ENCODE measurements at regions not wholly inside any gene's neighbourhood (a gene's known extent, or its start where the extent isn't known, plus 50 kb on each side); places are given as distances from the start of the nearest gene placed in this dataset.
"Not testable (repeated sequence)": the region's sequence is repeated elsewhere in the genome, so short reads cannot be mapped to it uniquely, and the experiment has no call there.

GRCh38 chr3:162987085-162987794 lies 1490.6 kb downstream of the OTOL1 start:
- not testable (repeated sequence) for H3K27ac ChIP-seq (ENCODE audit: low read depth in 1 of 2, low read length in 1 of 2); H3K4me3 ChIP-seq (ENCODE audit: low read length in 2 of 2); H3K27me3 ChIP-seq (ENCODE audit: control insufficient read depth in 2 of 2, insufficient read depth in 1 of 2, low read length in 1 of 2); H3K4me1 ChIP-seq (ENCODE audit: control insufficient read depth in 2 of 2, insufficient read depth in 2 of 2, low read length in 2 of 2); H3K36me3 ChIP-seq (ENCODE audit: control insufficient read depth in 2 of 2, insufficient read depth in 2 of 2, low read length in 1 of 2); DNase-seq (ENCODE audit: low read depth in 6 of 9, low spot score in 9 of 9)
- H3K9me3 ChIP-seq (ENCODE audit: control insufficient read depth in 2 of 2, insufficient read depth in 1 of 2, low read length in 1 of 2): peaks cover 0 to 13% of the 10 kb centered on the region in 2 donors
- 93% methylated on average over 33 of the region's 33 CpGs for WGBS

DNA sequence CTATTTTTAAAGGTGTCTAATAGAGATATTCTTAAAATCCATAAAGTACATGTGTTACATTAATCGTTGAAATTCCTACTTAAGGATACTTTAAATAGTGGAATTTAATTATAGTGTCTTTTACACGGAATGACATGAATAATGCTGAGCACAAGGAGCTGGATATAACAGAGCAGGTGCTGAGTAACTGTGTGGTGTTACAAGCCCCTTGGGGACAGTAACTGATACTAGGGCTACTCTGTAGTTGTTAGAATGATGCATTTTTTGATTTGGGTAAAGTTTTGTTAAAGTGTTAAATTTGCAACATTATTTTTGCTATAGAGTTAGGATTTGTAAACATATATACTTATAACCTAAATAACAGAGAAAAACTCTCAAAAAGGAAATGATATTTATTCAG lies 1496.1 kb downstream of the OTOL1 start:
- Histone ChIP-seq H3K27ac (ENCODE audit: low read depth in 1 of 2, low read length in 1 of 2) (no peak overlapping the region), H3K4me3 (ENCODE audit: low read length in 2 of 2) (no peak overlapping the region), H3K36me3 (ENCODE audit: control insufficient read depth in 2 of 2, insufficient read depth in 2 of 2, low read length in 1 of 2) (no peaks in the 10 kb centered on the region), H3K9me3 (ENCODE audit: control insufficient read depth in 2 of 2, insufficient read depth in 1 of 2, low read length in 1 of 2) (peaks cover 0 to 5% of the 10 kb centered on the region in 2 donors), H3K27me3 (ENCODE audit: control insufficient read depth in 2 of 2, insufficient read depth in 1 of 2, low read length in 1 of 2) (no peaks in the 10 kb centered on the region), H3K4me1 (ENCODE audit: control insufficient read depth in 2 of 2, insufficient read depth in 2 of 2, low read length in 2 of 2) (no peaks in the 10 kb centered on the region)
- WGBS: 92% methylated on average over 2 of the region's 2 CpGs
- DNase-seq (ENCODE audit: low read depth in 6 of 9, low spot score in 9 of 9): no peak

- Histone ChIP-seq H3K36me3 (ENCODE audit: control insufficient read depth in 2 of 2, insufficient read depth in 2 of 2, low read length in 1 of 2) (no peaks in the 10 kb centered on the region), H3K27ac (ENCODE audit: low read depth in 1 of 2, low read length in 1 of 2) (no peak overlapping the region), H3K4me3 (ENCODE audit: low read length in 2 of 2) (no peak overlapping the region), H3K4me1 (ENCODE audit: control insufficient read depth in 2 of 2, insufficient read depth in 2 of 2, low read length in 2 of 2) (no peaks in the 10 kb centered on the region), H3K27me3 (ENCODE audit: control insufficient read depth in 2 of 2, insufficient read depth in 1 of 2, low read length in 1 of 2) (no peaks in the 10 kb centered on the region), H3K9me3 (ENCODE audit: control insufficient read depth in 2 of 2, insufficient read depth in 1 of 2, low read length in 1 of 2) (peaks cover 0 to 3% of the 10 kb centered on the region in 2 donors)
- WGBS: 47% methylated on average over 1 of the region's 1 CpG
- DNase-seq (ENCODE audit: low read depth in 6 of 9, low spot score in 9 of 9): no peak
Observed at GRCh38 chr3:162994165-162994564, 1497.6 kb downstream of the OTOL1 start.

DNA sequence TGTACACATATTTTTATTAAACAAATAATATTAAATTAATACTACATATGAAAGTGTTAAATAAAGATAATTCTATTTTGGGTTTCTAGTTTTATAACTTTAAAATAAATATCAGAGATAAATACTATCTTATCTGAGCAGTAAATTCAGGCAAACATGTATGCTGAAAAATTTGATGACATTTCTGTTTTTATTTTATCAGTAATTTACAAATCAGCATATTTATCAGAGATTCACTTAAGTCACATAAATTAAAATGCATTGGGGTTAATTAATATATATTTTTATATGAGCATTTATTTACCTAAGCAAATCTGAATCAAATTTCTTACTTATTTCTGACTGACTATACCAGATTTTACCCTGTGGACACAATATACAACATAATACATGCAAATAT lies 1499.8 kb downstream of the OTOL1 start:
- Histone ChIP-seq H3K27me3 (ENCODE audit: control insufficient read depth in 2 of 2, insufficient read depth in 1 of 2, low read length in 1 of 2) (no peaks in the 10 kb centered on the region), H3K9me3 (ENCODE audit: control insufficient read depth in 2 of 2, insufficient read depth in 1 of 2, low read length in 1 of 2) (no peaks in the 10 kb centered on the region), H3K4me1 (ENCODE audit: control insufficient read depth in 2 of 2, insufficient read depth in 2 of 2, low read length in 2 of 2) (no peaks in the 10 kb centered on the region), H3K27ac (ENCODE audit: low read depth in 1 of 2, low read length in 1 of 2) (no peak overlapping the region), H3K4me3 (ENCODE audit: low read length in 2 of 2) (no peak overlapping the region), H3K36me3 (ENCODE audit: control insufficient read depth in 2 of 2, insufficient read depth in 2 of 2, low read length in 1 of 2) (no peaks in the 10 kb centered on the region)
- DNase-seq (ENCODE audit: low read depth in 6 of 9, low spot score in 9 of 9): no peak

GRCh38 chr3:162998205-162998604 lies 1501.6 kb downstream of the OTOL1 start:
- no peak for DNase-seq (ENCODE audit: low read depth in 6 of 9, low spot score in 9 of 9)
- no peaks in the 10 kb centered on the region for H3K9me3 ChIP-seq (ENCODE audit: control insufficient read depth in 2 of 2, insufficient read depth in 1 of 2, low read length in 1 of 2)
- H3K27me3 ChIP-seq (ENCODE audit: control insufficient read depth in 2 of 2, insufficient read depth in 1 of 2, low read length in 1 of 2): no peaks in the 10 kb centered on the region
- H3K4me3 ChIP-seq (ENCODE audit: low read length in 2 of 2): no peak overlapping the region
- H3K36me3 ChIP-seq (ENCODE audit: control insufficient read depth in 2 of 2, insufficient read depth in 2 of 2, low read length in 1 of 2): no peaks in the 10 kb centered on the region
- H3K27ac ChIP-seq (ENCODE audit: low read depth in 1 of 2, low read length in 1 of 2): no peak overlapping the region
- no peaks in the 10 kb centered on the region for H3K4me1 ChIP-seq (ENCODE audit: control insufficient read depth in 2 of 2, insufficient read depth in 2 of 2, low read length in 2 of 2)

- no peaks in the 10 kb centered on the region for H3K9me3 ChIP-seq (ENCODE audit: control insufficient read depth in 2 of 2, insufficient read depth in 1 of 2, low read length in 1 of 2)
- H3K4me3 ChIP-seq (ENCODE audit: low read length in 2 of 2): no peak overlapping the region
- H3K36me3 ChIP-seq (ENCODE audit: control insufficient read depth in 2 of 2, insufficient read depth in 2 of 2, low read length in 1 of 2): no peaks in the 10 kb centered on the region
- 95% methylated on average over 2 of the region's 2 CpGs for WGBS
- no peak overlapping the region for H3K27ac ChIP-seq (ENCODE audit: low read depth in 1 of 2, low read length in 1 of 2)
- H3K27me3 ChIP-seq (ENCODE audit: control insufficient read depth in 2 of 2, insufficient read depth in 1 of 2, low read length in 1 of 2): no peaks in the 10 kb centered on the region
- H3K4me1 ChIP-seq (ENCODE audit: control insufficient read depth in 2 of 2, insufficient read depth in 2 of 2, low read length in 2 of 2): no peaks in the 10 kb centered on the region
- no peak for DNase-seq (ENCODE audit: low read depth in 6 of 9, low spot score in 9 of 9)
Observed at GRCh38 chr3:163011596-163011995, 1515.0 kb downstream of the OTOL1 start.

- 78% methylated on average over 1 of the region's 1 CpG for WGBS
Observed at GRCh38 chr3:163016251-163016650, 1519.6 kb downstream of the OTOL1 start.

DNA sequence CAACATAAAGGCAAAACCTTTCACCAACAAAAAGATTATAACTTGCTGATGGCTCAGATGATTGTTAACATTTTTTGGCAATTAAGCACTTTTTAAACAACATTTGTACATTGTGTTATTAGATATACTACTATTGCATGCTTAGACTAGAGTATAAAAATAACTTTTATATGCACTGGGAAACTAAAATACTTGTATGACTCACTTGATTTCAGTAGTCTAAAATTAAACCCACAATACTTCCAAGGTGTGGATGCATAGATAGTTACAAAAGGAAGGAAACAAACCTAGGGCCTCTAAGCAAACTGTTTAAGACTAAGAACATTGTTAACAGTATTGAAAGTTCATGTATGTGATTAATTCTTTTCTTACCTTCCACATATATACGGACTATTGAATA lies 1521.5 kb downstream of the OTOL1 start:
- DNase-seq (ENCODE audit: low read depth in 6 of 9, low spot score in 9 of 9): no peak
- H3K27ac ChIP-seq (ENCODE audit: low read depth in 1 of 2, low read length in 1 of 2): no peak overlapping the region
- H3K4me1 ChIP-seq (ENCODE audit: control insufficient read depth in 2 of 2, insufficient read depth in 2 of 2, low read length in 2 of 2): no peaks in the 10 kb centered on the region
- H3K4me3 ChIP-seq (ENCODE audit: low read length in 2 of 2): no peak overlapping the region
- H3K9me3 ChIP-seq (ENCODE audit: control insufficient read depth in 2 of 2, insufficient read depth in 1 of 2, low read length in 1 of 2): peaks cover 0 to 6% of the 10 kb centered on the region in 2 donors
- H3K36me3 ChIP-seq (ENCODE audit: control insufficient read depth in 2 of 2, insufficient read depth in 2 of 2, low read length in 1 of 2): no peaks in the 10 kb centered on the region
- H3K27me3 ChIP-seq (ENCODE audit: control insufficient read depth in 2 of 2, insufficient read depth in 1 of 2, low read length in 1 of 2): no peaks in the 10 kb centered on the region
- 96% methylated on average over 1 of the region's 1 CpG for WGBS

More at GRCh38 chr3:163016251-163016650, 1519.6 kb downstream of the OTOL1 start:
- no peak overlapping the region for H3K27ac ChIP-seq (ENCODE audit: low read depth in 1 of 2, low read length in 1 of 2)
- no peak overlapping the region for H3K4me3 ChIP-seq (ENCODE audit: low read length in 2 of 2)
- no peak for DNase-seq (ENCODE audit: low read depth in 6 of 9, low spot score in 9 of 9)
- H3K27me3 ChIP-seq (ENCODE audit: control insufficient read depth in 2 of 2, insufficient read depth in 1 of 2, low read length in 1 of 2): no peaks in the 10 kb centered on the region
- H3K4me1 ChIP-seq (ENCODE audit: control insufficient read depth in 2 of 2, insufficient read depth in 2 of 2, low read length in 2 of 2): no peaks in the 10 kb centered on the region
- H3K36me3 ChIP-seq (ENCODE audit: control insufficient read depth in 2 of 2, insufficient read depth in 2 of 2, low read length in 1 of 2): no peaks in the 10 kb centered on the region
- peaks cover 0 to 6% of the 10 kb centered on the region in 2 donors for H3K9me3 ChIP-seq (ENCODE audit: control insufficient read depth in 2 of 2, insufficient read depth in 1 of 2, low read length in 1 of 2)

GRCh38 chr3:163018664-163019063 lies 1522.1 kb downstream of the OTOL1 start:
- no peak overlapping the region for H3K4me3 ChIP-seq (ENCODE audit: low read length in 2 of 2)
- H3K27ac ChIP-seq (ENCODE audit: low read depth in 1 of 2, low read length in 1 of 2): no peak overlapping the region
- H3K36me3 ChIP-seq (ENCODE audit: control insufficient read depth in 2 of 2, insufficient read depth in 2 of 2, low read length in 1 of 2): no peaks in the 10 kb centered on the region
- DNase-seq (ENCODE audit: low read depth in 6 of 9, low spot score in 9 of 9): no peak
- H3K27me3 ChIP-seq (ENCODE audit: control insufficient read depth in 2 of 2, insufficient read depth in 1 of 2, low read length in 1 of 2): no peaks in the 10 kb centered on the region
- WGBS: 91% methylated on average over 7 of the region's 7 CpGs
- H3K9me3 ChIP-seq (ENCODE audit: control insufficient read depth in 2 of 2, insufficient read depth in 1 of 2, low read length in 1 of 2): peaks cover 0 to 6% of the 10 kb centered on the region in 2 donors
- no peaks in the 10 kb centered on the region for H3K4me1 ChIP-seq (ENCODE audit: control insufficient read depth in 2 of 2, insufficient read depth in 2 of 2, low read length in 2 of 2)
